ENCODE measurements at regions not wholly inside any gene's neighbourhood (a gene's known extent, or its start where the extent isn't known, plus 50 kb on each side); places are given as distances from the start of the nearest gene placed in this dataset.

DNA sequence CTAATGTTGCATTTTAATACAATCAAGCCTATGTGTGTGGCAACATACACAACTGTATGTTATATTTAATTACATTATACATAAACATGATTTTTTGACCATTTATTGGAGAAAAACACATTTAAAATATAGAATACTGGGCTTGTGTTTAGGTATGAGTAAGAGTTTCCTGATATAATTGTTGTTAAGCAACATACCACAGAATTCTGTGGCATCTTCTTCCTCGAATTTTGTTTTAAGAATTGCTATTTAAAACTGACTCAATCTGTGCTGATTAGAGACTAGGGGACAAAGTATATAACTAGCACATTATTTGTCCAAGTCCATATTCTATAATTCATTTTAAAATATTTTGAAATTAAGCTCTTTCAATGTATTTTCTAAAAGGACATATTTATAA, 376.8 kb upstream of the THBS1 start:
- H3K27ac Mint-ChIP-seq = no peak overlapping the region
- peaks cover 0 to 6% (median 4%) of the 10 kb centered on the region in 3 donors for H3K27me3 Mint-ChIP-seq (ENCODE audit: low read depth in 3 of 3)

DNA sequence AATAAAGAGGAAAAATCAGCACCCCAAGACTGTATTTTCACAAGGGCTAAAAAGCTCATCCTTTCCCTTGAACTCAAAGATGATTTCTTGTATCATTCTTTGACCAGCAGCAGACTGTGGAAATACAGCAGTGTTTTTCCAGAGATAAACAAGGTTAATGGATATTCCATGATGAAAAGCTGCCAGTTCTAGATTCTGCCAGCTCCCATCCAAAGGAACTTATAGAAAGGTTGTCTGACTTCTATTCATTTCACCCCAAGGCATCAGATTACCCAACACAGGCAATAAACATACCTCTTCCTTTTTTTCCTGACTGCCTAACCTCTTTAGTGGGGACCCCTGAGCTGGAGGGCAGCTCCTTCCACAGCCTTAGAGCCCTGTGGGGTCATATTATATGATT, 375.8 kb upstream of the THBS1 start:
- DNase-seq = no peak
- H3K4me1 Mint-ChIP-seq = no peaks in the 10 kb centered on the region
- no peak overlapping the region for H3K27ac Mint-ChIP-seq
- peaks cover 0 to 6% (median 4%) of the 10 kb centered on the region in 3 donors for H3K27me3 Mint-ChIP-seq (ENCODE audit: low read depth in 3 of 3)
- no peak overlapping the region for H3K4me3 Mint-ChIP-seq
- H3K36me3 Mint-ChIP-seq = no peaks in the 10 kb centered on the region
- H3K9me3 Mint-ChIP-seq = no peaks in the 10 kb centered on the region

More for the DNA sequence above, 376.8 kb upstream of the THBS1 start:
- DNase-seq = no peak
- Mint-ChIP-seq H3K9me3 (no peaks in the 10 kb centered on the region), H3K4me3 (no peak overlapping the region), H3K4me1 (no peaks in the 10 kb centered on the region), H3K36me3 (no peaks in the 10 kb centered on the region)

DNA sequence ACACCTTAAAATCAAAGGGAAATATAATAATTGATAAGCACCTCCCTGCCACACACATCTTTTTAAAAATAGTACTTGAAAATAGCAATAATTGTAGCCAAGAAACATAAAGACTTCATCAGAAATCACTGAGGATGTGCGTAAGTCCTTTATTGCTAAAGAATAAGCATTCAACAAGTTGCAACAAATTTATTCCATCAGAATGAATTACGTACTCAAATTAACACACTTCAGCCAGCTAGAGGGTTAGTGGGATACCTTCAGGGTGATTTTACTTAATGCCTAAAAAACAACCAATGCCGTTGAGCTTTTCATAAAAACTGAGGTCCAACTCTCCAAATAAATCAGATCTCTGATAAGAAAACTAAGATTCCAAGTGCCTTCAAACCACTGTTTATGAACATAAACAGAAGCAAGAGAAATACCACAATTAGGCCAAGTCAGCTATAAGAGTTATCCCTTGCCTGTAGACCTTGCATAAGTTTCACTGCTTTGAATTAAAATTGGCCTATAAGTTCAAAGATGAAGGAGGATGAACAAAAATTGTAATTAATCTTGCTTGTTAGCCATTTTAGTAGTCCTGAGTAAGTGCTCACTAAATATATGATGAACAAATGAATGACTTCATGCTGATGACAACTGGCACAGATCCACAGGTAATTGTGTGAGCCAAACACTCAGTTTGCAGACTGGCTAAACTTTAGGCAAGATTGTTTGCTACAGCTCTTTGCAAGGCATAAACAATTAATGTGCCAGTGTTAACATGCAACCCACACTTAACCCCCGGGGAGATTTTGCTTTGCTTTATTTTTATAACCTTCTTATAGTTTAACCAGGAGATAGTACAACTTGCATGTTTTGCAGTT, 375.1 kb upstream of the THBS1 start:
- Mint-ChIP-seq H3K4me3 (no peak overlapping the region), H3K4me1 (no peaks in the 10 kb centered on the region), H3K36me3 (no peaks in the 10 kb centered on the region), H3K27me3 (ENCODE audit: low read depth in 3 of 3) (peaks cover 0 to 6% (median 4%) of the 10 kb centered on the region in 3 donors), H3K27ac (no peak overlapping the region), H3K9me3 (no peaks in the 10 kb centered on the region)
- DNase-seq = no peak

DNA sequence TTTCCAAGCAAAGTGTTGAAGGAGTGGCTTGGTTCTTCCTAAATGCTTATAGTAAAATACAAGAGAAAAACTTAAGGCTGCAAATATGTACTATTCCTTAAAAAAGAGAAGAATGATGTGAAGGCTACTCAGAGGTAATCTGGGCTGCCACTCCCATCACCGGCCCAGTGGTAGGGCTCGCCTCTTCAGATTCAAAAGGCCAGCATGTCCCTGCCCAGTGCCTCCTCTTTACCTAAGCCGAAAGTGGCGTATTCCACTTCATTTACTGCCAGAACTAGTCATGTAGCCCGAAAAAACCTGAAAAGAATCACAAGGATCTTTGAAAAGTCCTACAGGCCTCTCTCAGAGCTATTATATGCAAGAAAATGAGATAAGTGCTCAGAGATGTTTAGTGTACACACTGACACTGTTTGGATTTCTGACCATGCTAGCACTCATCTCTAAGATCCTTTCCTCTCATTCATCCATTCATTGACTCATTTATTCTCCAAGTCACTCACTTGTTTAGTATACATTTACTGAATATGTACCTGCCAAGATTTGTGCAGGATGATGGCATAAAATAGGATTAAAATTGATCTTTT, 373.3 kb upstream of the THBS1 start:
- no peak for DNase-seq
- no peaks in the 10 kb centered on the region for H3K4me1 Mint-ChIP-seq
- peaks cover 0 to 6% (median 0%) of the 10 kb centered on the region in 3 donors for H3K27me3 Mint-ChIP-seq (ENCODE audit: low read depth in 3 of 3)
- no peak overlapping the region for H3K27ac Mint-ChIP-seq
- H3K9me3 Mint-ChIP-seq = peaks cover 0 to 3% (median 0%) of the 10 kb centered on the region in 6 donors
- no peaks in the 10 kb centered on the region for H3K36me3 Mint-ChIP-seq
- no peak overlapping the region for H3K4me3 Mint-ChIP-seq

DNA sequence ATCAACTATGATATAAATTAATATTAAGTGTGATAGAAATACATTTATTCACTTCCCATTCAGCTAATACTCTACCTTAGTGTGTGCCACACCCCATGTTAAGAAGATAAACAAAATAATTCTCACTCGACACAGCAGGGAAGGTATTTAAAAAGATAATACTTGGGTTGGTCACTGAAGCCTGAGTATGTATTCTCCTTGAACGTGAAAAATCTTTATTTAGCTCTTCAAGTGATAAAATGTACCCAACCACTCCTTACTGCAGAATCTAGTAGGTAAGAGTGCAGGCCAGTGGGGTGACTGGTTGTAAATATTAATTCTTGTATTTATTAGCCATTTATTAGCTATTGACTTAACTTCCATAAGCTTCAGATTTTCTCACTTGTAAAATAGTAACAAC, 372.7 kb upstream of the THBS1 start:
- peaks cover 0 to 3% (median 0%) of the 10 kb centered on the region in 6 donors for H3K9me3 Mint-ChIP-seq
- H3K27ac Mint-ChIP-seq = no peak overlapping the region
- no peaks in the 10 kb centered on the region for H3K36me3 Mint-ChIP-seq
- H3K27me3 Mint-ChIP-seq (ENCODE audit: low read depth in 3 of 3) = peaks cover 0 to 6% (median 0%) of the 10 kb centered on the region in 3 donors
- no peak overlapping the region for H3K4me3 Mint-ChIP-seq
- H3K4me1 Mint-ChIP-seq = no peaks in the 10 kb centered on the region
- DNase-seq = no peak

DNA sequence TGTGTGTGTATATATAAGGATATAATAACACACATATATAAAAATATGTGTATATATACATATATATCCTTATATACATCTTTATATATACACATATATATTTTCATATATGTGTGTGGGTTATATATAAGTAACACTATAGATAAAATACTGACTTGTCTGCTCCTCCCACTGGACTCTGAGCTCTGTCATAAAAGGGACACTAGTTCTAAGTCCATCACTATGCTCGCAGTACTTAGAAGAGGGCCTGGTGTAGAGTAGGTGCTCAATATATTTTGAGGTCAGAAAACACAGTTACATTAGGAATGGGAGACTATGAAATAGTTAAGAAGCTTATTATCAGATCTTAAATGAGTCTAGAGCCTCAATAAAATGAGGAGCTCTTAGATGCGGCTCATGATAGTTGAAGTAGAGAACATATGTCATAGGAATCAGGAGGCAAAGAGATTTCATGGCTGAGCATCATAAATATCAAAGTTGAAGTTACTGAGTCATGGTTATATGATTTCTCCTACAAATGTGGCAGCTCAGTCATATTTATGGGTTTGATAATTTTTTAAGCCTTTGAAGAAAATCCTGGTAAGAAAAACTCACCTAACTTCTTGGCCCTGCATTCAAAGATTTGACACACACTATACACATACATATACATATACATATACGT, 371.2 kb upstream of the THBS1 start:
- Mint-ChIP-seq H3K27ac (no peak overlapping the region), H3K36me3 (no peaks in the 10 kb centered on the region), H3K4me3 (no peak overlapping the region), H3K4me1 (no peaks in the 10 kb centered on the region), H3K27me3 (ENCODE audit: low read depth in 3 of 3) (peaks cover 0 to 6% (median 0%) of the 10 kb centered on the region in 3 donors), H3K9me3 (peaks cover 0 to 3% (median 0%) of the 10 kb centered on the region in 6 donors)
- no peak for DNase-seq

DNA sequence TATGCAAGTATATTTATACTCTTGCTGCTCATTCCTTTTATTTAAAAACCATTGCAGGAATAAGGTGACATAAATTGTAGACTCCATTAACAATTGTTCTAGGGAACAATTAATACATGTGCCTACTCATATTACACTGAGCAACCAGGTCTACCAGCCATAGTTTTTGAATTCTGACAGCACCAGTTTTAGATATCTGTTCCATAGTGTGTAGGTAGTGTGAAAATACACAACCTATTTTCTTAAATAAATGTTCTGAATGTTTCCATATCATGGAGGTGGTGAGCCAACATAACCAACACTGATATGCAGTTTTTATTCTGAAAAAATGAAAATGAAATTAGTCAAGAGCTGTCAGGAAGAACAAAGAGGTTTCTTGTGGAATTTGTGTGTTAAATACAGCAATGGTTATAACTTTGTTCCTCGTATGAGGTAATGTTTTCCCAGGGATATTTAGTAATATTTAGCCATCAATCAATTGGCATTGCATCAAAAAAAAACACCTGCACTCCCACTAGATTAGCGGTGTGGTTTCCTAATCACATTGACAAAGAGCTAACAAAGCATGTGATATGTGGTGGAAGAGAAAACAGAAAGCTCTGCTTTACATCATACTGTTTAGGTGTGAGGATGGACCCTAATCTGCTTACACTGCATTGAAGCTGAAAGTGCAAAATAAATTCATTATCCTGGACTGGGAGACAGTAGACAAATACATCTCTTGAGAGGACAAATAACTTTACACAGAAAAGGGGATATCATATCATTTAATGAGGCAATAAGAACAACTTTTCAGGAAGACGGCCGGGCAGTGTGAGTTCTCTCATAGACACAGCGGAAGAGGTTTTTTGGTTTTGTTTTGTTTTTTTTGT, 369.5 kb upstream of the THBS1 start:
- H3K27ac Mint-ChIP-seq = no peak overlapping the region
- no peaks in the 10 kb centered on the region for H3K36me3 Mint-ChIP-seq
- no peak overlapping the region for H3K4me3 Mint-ChIP-seq
- no peaks in the 10 kb centered on the region for H3K4me1 Mint-ChIP-seq
- DNase-seq = no peak
- H3K27me3 Mint-ChIP-seq (ENCODE audit: low read depth in 3 of 3) = peaks cover 0 to 9% (median 0%) of the 10 kb centered on the region in 3 donors
- H3K9me3 Mint-ChIP-seq = peaks cover 0 to 3% (median 0%) of the 10 kb centered on the region in 6 donors

DNA sequence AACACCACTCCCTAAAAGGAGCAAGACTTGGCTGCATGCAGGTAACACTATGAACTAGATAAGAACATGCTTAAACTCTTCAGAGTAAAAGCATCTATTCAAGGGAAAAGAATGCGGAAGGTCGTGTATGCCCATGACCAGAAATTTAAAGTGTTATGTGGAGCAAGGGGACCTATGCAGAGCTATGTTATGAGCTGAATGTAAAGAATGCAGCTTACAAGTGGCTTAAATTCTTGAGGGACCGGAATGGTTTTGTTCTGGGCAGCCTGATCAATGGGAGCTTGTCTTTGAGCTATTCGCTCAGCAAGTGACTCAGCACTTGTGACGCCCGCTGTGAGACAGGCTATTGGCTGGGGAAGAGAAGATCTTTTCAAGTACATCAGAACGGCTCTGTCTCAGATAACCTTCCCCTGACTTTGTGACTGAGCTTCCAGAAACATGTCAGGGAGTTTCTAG, 367.5 kb upstream of the THBS1 start:
- no peak overlapping the region for H3K4me3 Mint-ChIP-seq
- no peaks in the 10 kb centered on the region for H3K4me1 Mint-ChIP-seq
- peaks cover 4 to 23% (median 5%) of the 10 kb centered on the region in 3 donors for H3K27me3 Mint-ChIP-seq (ENCODE audit: low read depth in 3 of 3)
- no peaks in the 10 kb centered on the region for H3K36me3 Mint-ChIP-seq
- H3K27ac Mint-ChIP-seq = no peak overlapping the region
- H3K9me3 Mint-ChIP-seq = peaks cover 0 to 3% (median 0%) of the 10 kb centered on the region in 6 donors
- no peak for DNase-seq

DNA sequence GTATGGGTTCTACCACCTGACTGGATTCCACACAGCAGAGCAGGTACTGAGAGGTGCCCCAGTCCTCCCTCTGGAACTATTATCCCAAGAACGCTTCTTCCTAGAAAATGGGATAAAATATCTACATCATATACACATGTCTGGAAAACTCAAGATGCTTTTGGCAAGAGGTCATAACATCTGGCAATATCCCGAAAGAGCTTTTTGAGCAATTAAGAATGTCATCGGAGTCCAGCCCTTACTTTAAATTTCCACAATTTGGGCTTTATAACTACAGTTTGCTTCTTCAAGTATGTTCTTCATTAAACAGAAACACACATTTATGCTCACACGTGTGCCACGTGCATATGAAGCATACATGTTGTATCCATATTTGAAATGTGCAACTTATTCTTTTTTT, 365.9 kb upstream of the THBS1 start:
- Mint-ChIP-seq H3K27me3 (ENCODE audit: low read depth in 3 of 3) (peaks cover 6 to 25% (median 7%) of the 10 kb centered on the region in 3 donors), H3K27ac (no peak overlapping the region), H3K9me3 (peaks cover 0 to 3% (median 0%) of the 10 kb centered on the region in 6 donors), H3K4me3 (no peak overlapping the region), H3K36me3 (no peaks in the 10 kb centered on the region), H3K4me1 (no peaks in the 10 kb centered on the region)
- DNase-seq = no peak

DNA sequence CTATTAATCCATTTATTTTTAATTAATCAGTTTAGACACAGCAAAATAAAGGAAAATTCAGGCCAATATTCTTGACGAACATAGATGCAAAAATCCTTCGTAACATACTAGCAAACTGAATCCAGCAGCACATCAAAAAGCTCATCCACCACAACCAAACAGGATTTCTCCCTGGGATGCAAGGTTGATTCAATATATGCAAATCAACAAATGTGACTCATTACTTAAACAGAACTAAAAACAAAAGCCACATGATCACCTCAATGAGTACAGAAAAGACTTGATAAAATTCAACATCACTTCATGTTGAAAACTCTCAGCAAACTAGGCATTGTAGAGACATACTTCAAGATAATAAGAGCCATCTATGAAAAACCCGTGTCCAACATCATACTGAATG, 364.1 kb upstream of the THBS1 start:
- H3K9me3 Mint-ChIP-seq = peaks cover 0 to under 1% (median 0%) of the 10 kb centered on the region in 6 donors
- H3K4me1 Mint-ChIP-seq = no peaks in the 10 kb centered on the region
- no peak overlapping the region for H3K27ac Mint-ChIP-seq
- no peak overlapping the region for H3K4me3 Mint-ChIP-seq
- no peak for DNase-seq
- H3K36me3 Mint-ChIP-seq = no peaks in the 10 kb centered on the region
- peaks cover 6 to 30% (median 7%) of the 10 kb centered on the region in 3 donors for H3K27me3 Mint-ChIP-seq (ENCODE audit: low read depth in 3 of 3)

DNA sequence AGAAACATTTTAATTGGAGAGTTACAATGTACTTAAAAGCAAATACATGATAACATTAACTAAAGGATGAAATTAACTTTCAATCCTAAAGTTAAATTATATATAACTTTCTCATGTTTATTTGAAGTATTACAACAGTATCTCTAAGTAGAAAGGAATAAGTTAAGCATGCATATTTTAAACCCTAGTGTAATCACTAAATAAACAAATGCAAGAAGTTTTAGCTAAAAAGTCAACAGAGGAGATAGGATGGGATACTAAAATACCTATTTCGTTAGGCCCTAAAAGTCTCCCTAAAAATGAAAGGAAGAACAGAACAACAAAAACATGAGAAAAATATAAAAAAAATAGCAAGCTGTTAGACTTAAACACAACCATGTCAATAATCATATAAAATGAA, 361.3 kb upstream of the THBS1 start:
- no peaks in the 10 kb centered on the region for H3K9me3 Mint-ChIP-seq
- H3K27me3 Mint-ChIP-seq (ENCODE audit: low read depth in 3 of 3) = peaks cover 6 to 27% (median 9%) of the 10 kb centered on the region in 3 donors
- DNase-seq = no peak
- no peaks in the 10 kb centered on the region for H3K36me3 Mint-ChIP-seq
- H3K27ac Mint-ChIP-seq = no peak overlapping the region
- H3K4me1 Mint-ChIP-seq = no peaks in the 10 kb centered on the region
- H3K4me3 Mint-ChIP-seq = no peak overlapping the region

DNA sequence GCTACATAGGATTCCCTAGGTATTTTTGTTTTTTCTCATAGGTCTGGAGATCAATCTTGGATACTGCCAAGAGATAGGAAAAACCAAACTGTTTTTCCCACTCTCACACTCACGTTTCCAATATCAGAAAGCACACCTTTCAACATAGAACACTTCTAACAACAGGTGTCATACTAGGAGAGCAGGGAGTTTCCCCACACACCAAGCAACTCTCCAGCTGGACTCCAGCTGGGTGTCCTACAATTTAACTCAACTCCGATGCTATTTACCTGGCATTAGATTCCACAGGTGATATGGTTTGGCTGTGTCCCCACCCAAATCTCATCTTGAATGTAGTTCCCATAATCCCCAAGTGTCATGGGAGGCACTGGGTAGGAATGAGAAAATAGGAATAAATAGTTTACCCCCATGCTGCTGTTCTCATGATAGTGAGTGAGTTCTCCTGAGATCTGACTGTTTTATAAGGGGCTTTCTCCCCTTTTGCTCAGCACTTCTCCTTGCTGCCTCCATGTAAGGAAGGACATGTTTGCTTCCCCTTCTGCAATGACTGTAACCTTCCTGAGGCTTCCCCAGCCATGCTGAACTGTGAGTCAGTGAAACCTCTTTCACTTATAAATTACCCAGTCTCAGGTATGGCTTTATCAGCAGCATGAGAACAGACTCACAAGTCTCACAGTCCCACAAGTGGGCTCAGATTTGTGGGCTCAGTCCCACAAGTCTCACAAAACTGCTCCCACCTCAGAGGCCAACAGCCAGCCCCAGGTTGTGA, 354.5 kb upstream of the THBS1 start:
- H3K9me3 Mint-ChIP-seq = peaks cover 0 to 2% (median 0%) of the 10 kb centered on the region in 6 donors
- no peaks in the 10 kb centered on the region for H3K36me3 Mint-ChIP-seq
- no peak overlapping the region for H3K27ac Mint-ChIP-seq
- DNase-seq = no peak
- peaks cover 5 to 12% (median 5%) of the 10 kb centered on the region in 3 donors for H3K27me3 Mint-ChIP-seq (ENCODE audit: low read depth in 3 of 3)
- no peaks in the 10 kb centered on the region for H3K4me1 Mint-ChIP-seq
- no peak overlapping the region for H3K4me3 Mint-ChIP-seq

DNA sequence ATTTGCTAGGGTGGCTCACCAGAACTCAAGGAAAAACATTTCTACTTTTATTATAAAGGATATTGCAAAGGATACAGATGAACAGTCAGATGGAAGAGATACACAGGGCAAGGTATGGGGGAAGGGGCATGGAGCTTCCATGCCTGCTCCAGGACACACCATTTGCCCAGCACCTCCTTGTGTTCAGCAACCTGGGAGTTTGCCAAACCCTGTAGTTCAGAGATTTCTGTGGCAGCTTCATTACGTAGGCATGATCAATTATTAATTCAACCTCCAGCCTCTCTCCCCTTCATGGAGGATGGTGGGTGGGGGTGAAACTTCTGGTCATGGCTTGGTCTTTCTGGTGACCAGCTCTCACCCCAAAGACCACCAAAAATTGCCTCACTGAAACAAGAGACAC, 353.9 kb upstream of the THBS1 start:
- Mint-ChIP-seq H3K9me3 (peaks cover 0 to 2% (median 0%) of the 10 kb centered on the region in 6 donors), H3K4me1 (no peaks in the 10 kb centered on the region), H3K27ac (no peak overlapping the region), H3K27me3 (ENCODE audit: low read depth in 3 of 3) (peaks cover 5 to 11% (median 5%) of the 10 kb centered on the region in 3 donors), H3K36me3 (no peaks in the 10 kb centered on the region), H3K4me3 (no peak overlapping the region)
- DNase-seq = no peak
